ENCODE measurements at regions not wholly inside any gene's neighbourhood (a gene's known extent, or its start where the extent isn't known, plus 50 kb on each side); places are given as distances from the start of the nearest gene placed in this dataset.

- no peak for DNase-seq
- H3K4me3 Mint-ChIP-seq: no peak overlapping the region
- H3K36me3 ChIP-seq (ENCODE audit: control insufficient read depth in 2 of 2, extremely low read depth in 1 of 2, insufficient read depth in 1 of 2, low read length in 1 of 2): no peaks in the 10 kb centered on the region
- peaks cover 0 to 5% (median 0%) of the 10 kb centered on the region in 3 donors for H3K9me3 Mint-ChIP-seq
- H3K4me1 ChIP-seq (ENCODE audit: control insufficient read depth in 1 of 2, extremely low read depth in 1 of 2, insufficient read depth in 2 of 2, low read length in 2 of 2): no peaks in the 10 kb centered on the region
- CTCF ChIA-PET: no interaction called here
- H3K4me3 ChIP-seq (ENCODE audit: control insufficient read depth in 1 of 2, extremely low read depth in 1 of 2, low read length in 1 of 2): no peak overlapping the region
- H3K27ac Mint-ChIP-seq: no peak overlapping the region
- POLR2A ChIA-PET: no interaction called here
- no peak overlapping the region for H3K27ac ChIP-seq (ENCODE audit: low read length)
- H3K27me3 ChIP-seq (replicated peaks in 1 of 2; ENCODE audit: control insufficient read depth in 2 of 2, extremely low read depth in 1 of 2, insufficient read depth in 2 of 2, low read length in 1 of 2): no peaks in the 10 kb centered on the region
- ATAC-seq (replicated peaks in 1 of 4): no peak
- no peaks in the 10 kb centered on the region for H3K9me3 ChIP-seq
- no peaks in the 10 kb centered on the region for H3K36me3 Mint-ChIP-seq
- no CpG with 5 or more reads among the region's 1 CpG for WGBS (ENCODE audit: insufficient coverage)
- H3K4me1 Mint-ChIP-seq: no peaks in the 10 kb centered on the region
- H3K27me3 Mint-ChIP-seq: no peaks in the 10 kb centered on the region
Measured at GRCh38 chr3:162863579-162863978, 1367.0 kb downstream of the OTOL1 start.

DNA sequence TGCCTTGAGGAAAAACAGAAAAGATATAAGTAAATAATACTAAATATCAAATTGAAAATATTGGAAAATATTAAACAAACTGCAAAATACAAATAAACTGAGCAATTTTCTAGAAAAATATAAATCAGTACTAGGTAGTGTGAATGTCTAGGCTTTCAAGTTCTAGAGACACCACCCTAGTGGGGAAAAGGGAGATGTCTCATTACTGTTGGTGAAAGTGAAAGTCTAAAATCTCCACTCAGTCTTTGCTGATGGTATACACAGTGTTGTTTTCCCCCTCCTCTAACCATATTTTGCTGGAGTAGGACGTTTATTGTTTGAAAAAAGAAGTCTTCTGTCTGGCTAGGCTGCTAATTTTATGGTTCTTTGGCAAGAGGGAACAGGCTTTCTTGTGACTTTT is 1368.9 kb downstream of the OTOL1 start:
- CTCF ChIA-PET: no interaction called here
- Histone ChIP-seq H3K27ac (ENCODE audit: low read length) (no peak overlapping the region), H3K9me3 (no peaks in the 10 kb centered on the region), H3K4me1 (ENCODE audit: control insufficient read depth in 1 of 2, extremely low read depth in 1 of 2, insufficient read depth in 2 of 2, low read length in 2 of 2) (no peaks in the 10 kb centered on the region), H3K4me3 (ENCODE audit: control insufficient read depth in 1 of 2, extremely low read depth in 1 of 2, low read length in 1 of 2) (no peak overlapping the region), H3K27me3 (replicated peaks in 1 of 2; ENCODE audit: control insufficient read depth in 2 of 2, extremely low read depth in 1 of 2, insufficient read depth in 2 of 2, low read length in 1 of 2) (no peaks in the 10 kb centered on the region), H3K36me3 (ENCODE audit: control insufficient read depth in 2 of 2, extremely low read depth in 1 of 2, insufficient read depth in 1 of 2, low read length in 1 of 2) (no peaks in the 10 kb centered on the region)
- no peak overlapping the region for H3K4me3 Mint-ChIP-seq
- no CpG with 5 or more reads among the region's 1 CpG for WGBS (ENCODE audit: insufficient coverage)
- no peaks in the 10 kb centered on the region for H3K27me3 Mint-ChIP-seq
- ATAC-seq (replicated peaks in 1 of 4): no peak
- no peak overlapping the region for H3K27ac Mint-ChIP-seq
- H3K9me3 Mint-ChIP-seq: peaks cover 2 to 12% (median 6%) of the 10 kb centered on the region in 3 donors
- POLR2A ChIA-PET: no interaction called here
- no peaks in the 10 kb centered on the region for H3K36me3 Mint-ChIP-seq
- H3K4me1 Mint-ChIP-seq: no peaks in the 10 kb centered on the region
- DNase-seq: no peak

- Histone ChIP-seq H3K27ac (ENCODE audit: low read length) (no peak overlapping the region), H3K4me1 (ENCODE audit: control insufficient read depth in 1 of 2, extremely low read depth in 1 of 2, insufficient read depth in 2 of 2, low read length in 2 of 2) (no peaks in the 10 kb centered on the region), H3K9me3 (peaks cover 2% of the 10 kb centered on the region), H3K27me3 (replicated peaks in 1 of 2; ENCODE audit: control insufficient read depth in 2 of 2, extremely low read depth in 1 of 2, insufficient read depth in 2 of 2, low read length in 1 of 2) (no peaks in the 10 kb centered on the region), H3K36me3 (ENCODE audit: control insufficient read depth in 2 of 2, extremely low read depth in 1 of 2, insufficient read depth in 1 of 2, low read length in 1 of 2) (no peaks in the 10 kb centered on the region), H3K4me3 (ENCODE audit: control insufficient read depth in 1 of 2, extremely low read depth in 1 of 2, low read length in 1 of 2) (no peak overlapping the region)
- ChIA-PET POLR2A (no interaction called here), CTCF (no interaction called here)
- H3K4me3 Mint-ChIP-seq: no peak overlapping the region
- no peak overlapping the region for H3K27ac Mint-ChIP-seq
- ATAC-seq (replicated peaks in 1 of 4): no peak
- no peaks in the 10 kb centered on the region for H3K36me3 Mint-ChIP-seq
- H3K4me1 Mint-ChIP-seq: no peaks in the 10 kb centered on the region
- DNase-seq: no peak
- peaks cover 0 to 8% (median 0%) of the 10 kb centered on the region in 3 donors for H3K9me3 Mint-ChIP-seq
- no peaks in the 10 kb centered on the region for H3K27me3 Mint-ChIP-seq
- no CpG with 5 or more reads among the region's 1 CpG for WGBS (ENCODE audit: insufficient coverage)
Measured at GRCh38 chr3:162879021-162879562, 1382.5 kb downstream of the OTOL1 start.

- peaks cover 2% of the 10 kb centered on the region for H3K9me3 ChIP-seq
- DNase-seq (no peak), ATAC-seq (replicated peaks in 1 of 4) (no peak)
- no CpG with 5 or more reads among the region's 2 CpGs for WGBS (ENCODE audit: insufficient coverage)
- H3K27ac ChIP-seq (ENCODE audit: low read length): no peak overlapping the region
- no peaks in the 10 kb centered on the region for H3K4me1 ChIP-seq (ENCODE audit: control insufficient read depth in 1 of 2, extremely low read depth in 1 of 2, insufficient read depth in 2 of 2, low read length in 2 of 2)
- no peaks in the 10 kb centered on the region for H3K36me3 Mint-ChIP-seq
- no peaks in the 10 kb centered on the region for H3K27me3 ChIP-seq (replicated peaks in 1 of 2; ENCODE audit: control insufficient read depth in 2 of 2, extremely low read depth in 1 of 2, insufficient read depth in 2 of 2, low read length in 1 of 2)
- H3K4me1 Mint-ChIP-seq: no peaks in the 10 kb centered on the region
- H3K36me3 ChIP-seq (ENCODE audit: control insufficient read depth in 2 of 2, extremely low read depth in 1 of 2, insufficient read depth in 1 of 2, low read length in 1 of 2): no peaks in the 10 kb centered on the region
- ChIA-PET CTCF (no interaction called here), POLR2A (no interaction called here)
- H3K4me3 Mint-ChIP-seq: no peak overlapping the region
- H3K4me3 ChIP-seq (ENCODE audit: control insufficient read depth in 1 of 2, extremely low read depth in 1 of 2, low read length in 1 of 2): no peak overlapping the region
- no peak overlapping the region for H3K27ac Mint-ChIP-seq
- no peaks in the 10 kb centered on the region for H3K27me3 Mint-ChIP-seq
- H3K9me3 Mint-ChIP-seq: peaks cover 0 to 5% (median 0%) of the 10 kb centered on the region in 3 donors
Measured at GRCh38 chr3:162884373-162884772, 1387.8 kb downstream of the OTOL1 start.

DNA sequence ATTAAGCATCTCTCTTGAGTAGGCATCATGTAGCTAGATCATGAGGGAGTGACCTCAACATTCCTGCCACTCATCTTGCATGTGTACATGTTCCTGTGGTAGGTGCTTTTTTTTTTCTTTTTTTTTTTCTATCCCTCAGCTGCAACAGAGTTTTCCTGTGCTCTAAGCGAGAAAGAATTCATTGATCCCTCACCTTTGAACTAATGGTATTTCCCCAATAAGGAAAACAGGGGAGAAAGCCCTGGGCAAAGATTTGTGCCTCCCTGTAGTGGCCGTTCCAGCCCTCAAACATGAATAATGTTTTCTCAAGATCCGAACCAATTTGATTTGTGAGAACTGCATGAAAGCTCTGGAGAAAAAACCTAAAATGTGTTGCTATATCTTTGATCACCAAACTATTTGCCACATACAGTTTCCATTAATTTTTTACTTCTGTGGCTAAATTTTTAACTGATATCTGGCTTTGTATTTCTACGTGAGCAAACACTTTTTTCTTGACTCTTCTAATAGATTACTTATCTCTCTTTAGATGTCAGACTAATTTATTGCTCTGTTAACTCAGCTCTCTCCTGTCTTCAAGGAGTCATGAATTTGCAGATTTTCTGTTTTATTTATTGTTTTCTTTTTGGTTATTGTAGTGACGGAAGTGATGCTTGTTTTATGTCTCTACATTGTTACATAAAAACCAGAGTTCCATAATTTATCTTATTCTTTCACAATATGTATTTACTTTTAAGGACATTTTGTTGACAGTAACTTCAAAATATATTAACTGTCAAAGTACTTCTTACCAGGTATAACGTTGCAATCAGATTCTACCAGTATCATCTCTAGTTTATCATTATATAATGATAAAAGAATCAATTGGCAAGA is 1396.5 kb downstream of the OTOL1 start:
- Histone ChIP-seq H3K27ac (ENCODE audit: low read length) (no peak overlapping the region), H3K27me3 (replicated peaks in 1 of 2; ENCODE audit: control insufficient read depth in 2 of 2, extremely low read depth in 1 of 2, insufficient read depth in 2 of 2, low read length in 1 of 2) (no peaks in the 10 kb centered on the region), H3K4me3 (ENCODE audit: control insufficient read depth in 1 of 2, extremely low read depth in 1 of 2, low read length in 1 of 2) (no peak overlapping the region), H3K36me3 (ENCODE audit: control insufficient read depth in 2 of 2, extremely low read depth in 1 of 2, insufficient read depth in 1 of 2, low read length in 1 of 2) (no peaks in the 10 kb centered on the region), H3K4me1 (ENCODE audit: control insufficient read depth in 1 of 2, extremely low read depth in 1 of 2, insufficient read depth in 2 of 2, low read length in 2 of 2) (no peaks in the 10 kb centered on the region), H3K9me3 (no peaks in the 10 kb centered on the region)
- POLR2A ChIA-PET: no interaction called here
- CTCF ChIA-PET: no interaction called here
- no peak overlapping the region for H3K4me3 Mint-ChIP-seq
- peaks cover 0 to 16% (median 0%) of the 10 kb centered on the region in 3 donors for H3K9me3 Mint-ChIP-seq
- no peak overlapping the region for H3K27ac Mint-ChIP-seq
- no CpG with 5 or more reads among the region's 6 CpGs for WGBS (ENCODE audit: insufficient coverage)
- no peaks in the 10 kb centered on the region for H3K27me3 Mint-ChIP-seq
- DNase-seq (no peak), ATAC-seq (replicated peaks in 1 of 4) (no peak)
- H3K36me3 Mint-ChIP-seq: no peaks in the 10 kb centered on the region
- H3K4me1 Mint-ChIP-seq: no peaks in the 10 kb centered on the region

DNA sequence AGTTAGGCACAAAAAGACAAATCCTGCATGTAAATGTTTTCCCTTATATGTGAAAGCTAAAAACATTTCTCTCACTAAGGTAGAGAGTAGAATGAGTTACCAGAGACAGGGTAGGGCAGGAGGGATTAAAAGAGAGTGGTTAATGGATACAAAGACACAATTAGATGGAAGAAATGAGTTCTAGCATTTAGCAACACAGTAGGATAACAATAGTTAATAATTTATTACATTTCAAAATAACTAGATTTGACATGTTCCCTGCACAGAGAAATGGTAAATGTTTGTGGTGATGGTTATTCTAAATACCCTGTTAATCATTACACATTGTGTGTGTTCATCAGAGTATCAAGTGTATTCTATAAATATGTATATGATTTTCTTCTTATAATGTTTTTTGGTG is 1400.7 kb downstream of the OTOL1 start:
- no peaks in the 10 kb centered on the region for H3K4me1 ChIP-seq (ENCODE audit: control insufficient read depth in 1 of 2, extremely low read depth in 1 of 2, insufficient read depth in 2 of 2, low read length in 2 of 2)
- H3K4me3 ChIP-seq (ENCODE audit: control insufficient read depth in 1 of 2, extremely low read depth in 1 of 2, low read length in 1 of 2): no peak overlapping the region
- Mint-ChIP-seq H3K4me1 (no peaks in the 10 kb centered on the region), H3K36me3 (no peaks in the 10 kb centered on the region), H3K27me3 (no peaks in the 10 kb centered on the region), H3K4me3 (no peak overlapping the region), H3K9me3 (peaks cover 0 to 12% (median 0%) of the 10 kb centered on the region in 3 donors), H3K27ac (no peak overlapping the region)
- ATAC-seq (replicated peaks in 1 of 4) (no peak), DNase-seq (no peak)
- H3K27me3 ChIP-seq (replicated peaks in 1 of 2; ENCODE audit: control insufficient read depth in 2 of 2, extremely low read depth in 1 of 2, insufficient read depth in 2 of 2, low read length in 1 of 2): no peaks in the 10 kb centered on the region
- POLR2A ChIA-PET: no interaction called here
- CTCF ChIA-PET: no interaction called here
- H3K36me3 ChIP-seq (ENCODE audit: control insufficient read depth in 2 of 2, extremely low read depth in 1 of 2, insufficient read depth in 1 of 2, low read length in 1 of 2): no peaks in the 10 kb centered on the region
- no peak overlapping the region for H3K27ac ChIP-seq (ENCODE audit: low read length)
- no peaks in the 10 kb centered on the region for H3K9me3 ChIP-seq

Data from T-cell (primary cell).